ENCODE measurements at regions not wholly inside any gene's neighbourhood (a gene's known extent, or its start where the extent isn't known, plus 50 kb on each side); places are given as distances from the start of the nearest gene placed in this dataset.

DNA sequence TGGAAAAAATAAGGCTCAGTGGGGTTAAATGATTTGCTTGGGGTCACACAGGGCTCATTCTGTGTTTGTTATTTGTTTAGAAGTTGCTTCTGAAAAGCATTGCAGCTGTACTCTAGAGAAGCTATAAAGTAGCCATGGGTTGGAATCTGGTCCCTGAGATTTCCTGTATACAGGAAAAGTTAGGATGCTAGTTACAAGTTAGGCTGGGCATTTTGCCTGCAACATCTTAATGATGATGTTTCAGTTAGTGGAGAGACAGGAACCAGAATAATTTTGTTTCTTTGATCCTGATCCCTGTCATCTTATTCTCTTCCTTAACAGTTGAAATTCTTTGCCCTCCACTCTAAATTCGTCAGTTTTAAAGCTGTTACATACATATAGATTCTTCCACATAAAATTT, 445.3 kb downstream of the OTOL1 start:
- TF ChIP-seq EP300 (IDR thresholded peaks at IDR 0.05; ENCODE audit: borderline replicate concordance): no peak
- no peak for TF ChIP-seq EGR1 (IDR thresholded peaks at IDR 0.05)
- TF ChIP-seq FOXM1 (IDR thresholded peaks at IDR 0.05; ENCODE audit: borderline replicate concordance, low read depth): no peak
- TF ChIP-seq NFIC (IDR thresholded peaks at IDR 0.05): no peak
- TF ChIP-seq YY1 (IDR thresholded peaks at IDR 0.05; ENCODE audit: low read depth): no peak
- TF ChIP-seq, protein P1, sequence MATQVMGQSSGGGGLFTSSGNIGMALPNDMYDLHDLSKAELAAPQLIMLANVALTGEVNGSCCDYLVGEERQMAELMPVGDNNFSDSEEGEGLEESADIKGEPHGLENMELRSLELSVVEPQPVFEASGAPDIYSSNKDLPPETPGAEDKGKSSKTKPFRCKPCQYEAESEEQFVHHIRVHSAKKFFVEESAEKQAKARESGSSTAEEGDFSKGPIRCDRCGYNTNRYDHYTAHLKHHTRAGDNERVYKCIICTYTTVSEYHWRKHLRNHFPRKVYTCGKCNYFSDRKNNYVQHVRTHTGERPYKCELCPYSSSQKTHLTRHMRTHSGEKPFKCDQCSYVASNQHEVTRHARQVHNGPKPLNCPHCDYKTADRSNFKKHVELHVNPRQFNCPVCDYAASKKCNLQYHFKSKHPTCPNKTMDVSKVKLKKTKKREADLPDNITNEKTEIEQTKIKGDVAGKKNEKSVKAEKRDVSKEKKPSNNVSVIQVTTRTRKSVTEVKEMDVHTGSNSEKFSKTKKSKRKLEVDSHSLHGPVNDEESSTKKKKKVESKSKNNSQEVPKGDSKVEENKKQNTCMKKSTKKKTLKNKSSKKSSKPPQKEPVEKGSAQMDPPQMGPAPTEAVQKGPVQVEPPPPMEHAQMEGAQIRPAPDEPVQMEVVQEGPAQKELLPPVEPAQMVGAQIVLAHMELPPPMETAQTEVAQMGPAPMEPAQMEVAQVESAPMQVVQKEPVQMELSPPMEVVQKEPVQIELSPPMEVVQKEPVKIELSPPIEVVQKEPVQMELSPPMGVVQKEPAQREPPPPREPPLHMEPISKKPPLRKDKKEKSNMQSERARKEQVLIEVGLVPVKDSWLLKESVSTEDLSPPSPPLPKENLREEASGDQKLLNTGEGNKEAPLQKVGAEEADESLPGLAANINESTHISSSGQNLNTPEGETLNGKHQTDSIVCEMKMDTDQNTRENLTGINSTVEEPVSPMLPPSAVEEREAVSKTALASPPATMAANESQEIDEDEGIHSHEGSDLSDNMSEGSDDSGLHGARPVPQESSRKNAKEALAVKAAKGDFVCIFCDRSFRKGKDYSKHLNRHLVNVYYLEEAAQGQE (IDR thresholded peaks at IDR 0.05; ENCODE audit: low read depth): no peak
- TF ChIP-seq, protein P2, sequence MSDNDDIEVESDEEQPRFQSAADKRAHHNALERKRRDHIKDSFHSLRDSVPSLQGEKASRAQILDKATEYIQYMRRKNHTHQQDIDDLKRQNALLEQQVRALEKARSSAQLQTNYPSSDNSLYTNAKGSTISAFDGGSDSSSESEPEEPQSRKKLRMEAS (IDR thresholded peaks at IDR 0.05): no peak
- no peak for TF ChIP-seq RAD21 (IDR thresholded peaks at IDR 0.05; ENCODE audit: low read depth)
- no peak for TF ChIP-seq TAF1 (IDR thresholded peaks at IDR 0.05; ENCODE audit: low read depth)
- TF ChIP-seq CREB1 (IDR thresholded peaks at IDR 0.05; ENCODE audit: low read depth): no peak
- TF ChIP-seq TCF12 (IDR thresholded peaks at IDR 0.05; ENCODE audit: low read depth): no peak
- TF ChIP-seq, protein P3, sequence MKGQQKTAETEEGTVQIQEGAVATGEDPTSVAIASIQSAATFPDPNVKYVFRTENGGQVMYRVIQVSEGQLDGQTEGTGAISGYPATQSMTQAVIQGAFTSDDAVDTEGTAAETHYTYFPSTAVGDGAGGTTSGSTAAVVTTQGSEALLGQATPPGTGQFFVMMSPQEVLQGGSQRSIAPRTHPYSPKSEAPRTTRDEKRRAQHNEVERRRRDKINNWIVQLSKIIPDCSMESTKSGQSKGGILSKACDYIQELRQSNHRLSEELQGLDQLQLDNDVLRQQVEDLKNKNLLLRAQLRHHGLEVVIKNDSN (IDR thresholded peaks at IDR 0.05): no peak
